H1 (cell line): ENCODE measurements at regions not wholly inside any gene's neighbourhood (a gene's known extent, or its start where the extent isn't known, plus 50 kb on each side); places are given as distances from the start of the nearest gene placed in this dataset.

ENCODE experiments used
- ASH2L ChIP-seq: fragments of 200-600, 300-600 bp; sonication (generic); IDR thresholded peaks from one replicate; pipeline ENCODE4 v1.7.1; 2017; ENCODE audit warnings: low read length
- BACH1 ChIP-seq: IDR thresholded peaks from 2 replicates; pipeline ENCODE4 v1.6.1; 2012; ENCODE audit warnings: low read length, improper control_type of control experiment
- CBX5 ChIP-seq: fragments of 300-800, 300-1000 bp; sonication (generic); IDR thresholded peaks from 2 replicates; pipeline ENCODE4 v1.7.1; 2016; ENCODE audit warnings: antibody characterized with exemption, low read length, low read depth
- CEBPB ChIP-seq: IDR thresholded peaks from 2 replicates; pipeline ENCODE4 v1.6.1; 2012; ENCODE audit warnings: low read depth, low read length
- CREB1 ChIP-seq: IDR thresholded peaks from 2 replicates; pipeline ENCODE4 v1.6.1; 2012; ENCODE audit warnings: inconsistent platforms
- GABPA ChIP-seq: IDR thresholded peaks from 2 replicates; pipeline ENCODE4 v1.6.1; 2011; ENCODE audit warnings: mild to moderate bottlenecking, low read length, moderate library complexity, borderline replicate concordance; ENCODE audit not compliant: insufficient read depth
- SIN3A ChIP-seq, 2 experiments: IDR thresholded peaks in 1 of 2; conservative IDR thresholded peaks in 1 of 2; 2 replicates each; pipeline ENCODE4 v1.6.1; 2011 to 2012; ENCODE audit warnings: low read length in 2 of 2, improper control_type of control experiment in 1 of 2, low read depth in 1 of 2, mild to moderate bottlenecking in 1 of 2
- SP1 ChIP-seq: IDR thresholded peaks from 2 replicates; pipeline ENCODE4 v1.6.1; 2011; ENCODE audit warnings: low read depth, low read length
- SP2 ChIP-seq: IDR thresholded peaks from 2 replicates; pipeline ENCODE4 v1.6.1; 2012; ENCODE audit warnings: mild to moderate bottlenecking, low read length, inconsistent platforms
- SP4 ChIP-seq: IDR thresholded peaks from 2 replicates; pipeline ENCODE4 v1.6.1; 2012; ENCODE audit warnings: low read length, inconsistent platforms
- TEAD4 ChIP-seq: IDR thresholded peaks from 2 replicates; pipeline ENCODE4 v1.6.1; 2012; ENCODE audit warnings: low read depth, low read length, inconsistent platforms, mixed read lengths
- ZNF274 ChIP-seq: IDR thresholded peaks from 2 replicates; pipeline ENCODE4 v1.7.0; 2012; ENCODE audit warnings: low read length, borderline replicate concordance; ENCODE audit errors: extremely low read depth
- TF ChIP-seq, protein P1 (sequence below): fragments of 300-600 bp; sonication (generic); IDR thresholded peaks from 2 replicates; pipeline ENCODE4 v1.7.1; 2012; ENCODE audit warnings: low read length, moderate library complexity, mild to moderate bottlenecking, inconsistent platforms; ENCODE audit not compliant: insufficient replicate concordance

DNA sequence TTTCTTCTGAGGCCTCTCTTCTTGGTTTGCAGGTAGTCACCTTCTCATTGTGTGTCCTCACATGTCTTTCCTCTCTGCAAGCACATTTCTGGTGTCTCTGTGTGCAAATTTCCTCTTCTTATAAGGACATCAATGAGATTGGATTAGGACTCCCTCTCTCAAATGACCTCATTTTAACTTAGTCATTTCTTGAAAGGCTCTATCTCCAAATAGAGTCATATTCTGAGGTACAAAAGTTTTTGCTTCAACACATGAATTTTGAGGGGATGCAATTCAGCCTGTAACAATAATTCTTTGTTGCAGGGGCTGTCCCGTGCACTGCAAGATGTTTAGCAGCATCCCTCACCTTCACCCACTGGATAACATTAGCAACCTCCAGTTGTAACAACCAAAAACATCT lies 115.0 kb upstream of the DCBLD2 start (continued):
- TF ChIP-seq, protein P1, sequence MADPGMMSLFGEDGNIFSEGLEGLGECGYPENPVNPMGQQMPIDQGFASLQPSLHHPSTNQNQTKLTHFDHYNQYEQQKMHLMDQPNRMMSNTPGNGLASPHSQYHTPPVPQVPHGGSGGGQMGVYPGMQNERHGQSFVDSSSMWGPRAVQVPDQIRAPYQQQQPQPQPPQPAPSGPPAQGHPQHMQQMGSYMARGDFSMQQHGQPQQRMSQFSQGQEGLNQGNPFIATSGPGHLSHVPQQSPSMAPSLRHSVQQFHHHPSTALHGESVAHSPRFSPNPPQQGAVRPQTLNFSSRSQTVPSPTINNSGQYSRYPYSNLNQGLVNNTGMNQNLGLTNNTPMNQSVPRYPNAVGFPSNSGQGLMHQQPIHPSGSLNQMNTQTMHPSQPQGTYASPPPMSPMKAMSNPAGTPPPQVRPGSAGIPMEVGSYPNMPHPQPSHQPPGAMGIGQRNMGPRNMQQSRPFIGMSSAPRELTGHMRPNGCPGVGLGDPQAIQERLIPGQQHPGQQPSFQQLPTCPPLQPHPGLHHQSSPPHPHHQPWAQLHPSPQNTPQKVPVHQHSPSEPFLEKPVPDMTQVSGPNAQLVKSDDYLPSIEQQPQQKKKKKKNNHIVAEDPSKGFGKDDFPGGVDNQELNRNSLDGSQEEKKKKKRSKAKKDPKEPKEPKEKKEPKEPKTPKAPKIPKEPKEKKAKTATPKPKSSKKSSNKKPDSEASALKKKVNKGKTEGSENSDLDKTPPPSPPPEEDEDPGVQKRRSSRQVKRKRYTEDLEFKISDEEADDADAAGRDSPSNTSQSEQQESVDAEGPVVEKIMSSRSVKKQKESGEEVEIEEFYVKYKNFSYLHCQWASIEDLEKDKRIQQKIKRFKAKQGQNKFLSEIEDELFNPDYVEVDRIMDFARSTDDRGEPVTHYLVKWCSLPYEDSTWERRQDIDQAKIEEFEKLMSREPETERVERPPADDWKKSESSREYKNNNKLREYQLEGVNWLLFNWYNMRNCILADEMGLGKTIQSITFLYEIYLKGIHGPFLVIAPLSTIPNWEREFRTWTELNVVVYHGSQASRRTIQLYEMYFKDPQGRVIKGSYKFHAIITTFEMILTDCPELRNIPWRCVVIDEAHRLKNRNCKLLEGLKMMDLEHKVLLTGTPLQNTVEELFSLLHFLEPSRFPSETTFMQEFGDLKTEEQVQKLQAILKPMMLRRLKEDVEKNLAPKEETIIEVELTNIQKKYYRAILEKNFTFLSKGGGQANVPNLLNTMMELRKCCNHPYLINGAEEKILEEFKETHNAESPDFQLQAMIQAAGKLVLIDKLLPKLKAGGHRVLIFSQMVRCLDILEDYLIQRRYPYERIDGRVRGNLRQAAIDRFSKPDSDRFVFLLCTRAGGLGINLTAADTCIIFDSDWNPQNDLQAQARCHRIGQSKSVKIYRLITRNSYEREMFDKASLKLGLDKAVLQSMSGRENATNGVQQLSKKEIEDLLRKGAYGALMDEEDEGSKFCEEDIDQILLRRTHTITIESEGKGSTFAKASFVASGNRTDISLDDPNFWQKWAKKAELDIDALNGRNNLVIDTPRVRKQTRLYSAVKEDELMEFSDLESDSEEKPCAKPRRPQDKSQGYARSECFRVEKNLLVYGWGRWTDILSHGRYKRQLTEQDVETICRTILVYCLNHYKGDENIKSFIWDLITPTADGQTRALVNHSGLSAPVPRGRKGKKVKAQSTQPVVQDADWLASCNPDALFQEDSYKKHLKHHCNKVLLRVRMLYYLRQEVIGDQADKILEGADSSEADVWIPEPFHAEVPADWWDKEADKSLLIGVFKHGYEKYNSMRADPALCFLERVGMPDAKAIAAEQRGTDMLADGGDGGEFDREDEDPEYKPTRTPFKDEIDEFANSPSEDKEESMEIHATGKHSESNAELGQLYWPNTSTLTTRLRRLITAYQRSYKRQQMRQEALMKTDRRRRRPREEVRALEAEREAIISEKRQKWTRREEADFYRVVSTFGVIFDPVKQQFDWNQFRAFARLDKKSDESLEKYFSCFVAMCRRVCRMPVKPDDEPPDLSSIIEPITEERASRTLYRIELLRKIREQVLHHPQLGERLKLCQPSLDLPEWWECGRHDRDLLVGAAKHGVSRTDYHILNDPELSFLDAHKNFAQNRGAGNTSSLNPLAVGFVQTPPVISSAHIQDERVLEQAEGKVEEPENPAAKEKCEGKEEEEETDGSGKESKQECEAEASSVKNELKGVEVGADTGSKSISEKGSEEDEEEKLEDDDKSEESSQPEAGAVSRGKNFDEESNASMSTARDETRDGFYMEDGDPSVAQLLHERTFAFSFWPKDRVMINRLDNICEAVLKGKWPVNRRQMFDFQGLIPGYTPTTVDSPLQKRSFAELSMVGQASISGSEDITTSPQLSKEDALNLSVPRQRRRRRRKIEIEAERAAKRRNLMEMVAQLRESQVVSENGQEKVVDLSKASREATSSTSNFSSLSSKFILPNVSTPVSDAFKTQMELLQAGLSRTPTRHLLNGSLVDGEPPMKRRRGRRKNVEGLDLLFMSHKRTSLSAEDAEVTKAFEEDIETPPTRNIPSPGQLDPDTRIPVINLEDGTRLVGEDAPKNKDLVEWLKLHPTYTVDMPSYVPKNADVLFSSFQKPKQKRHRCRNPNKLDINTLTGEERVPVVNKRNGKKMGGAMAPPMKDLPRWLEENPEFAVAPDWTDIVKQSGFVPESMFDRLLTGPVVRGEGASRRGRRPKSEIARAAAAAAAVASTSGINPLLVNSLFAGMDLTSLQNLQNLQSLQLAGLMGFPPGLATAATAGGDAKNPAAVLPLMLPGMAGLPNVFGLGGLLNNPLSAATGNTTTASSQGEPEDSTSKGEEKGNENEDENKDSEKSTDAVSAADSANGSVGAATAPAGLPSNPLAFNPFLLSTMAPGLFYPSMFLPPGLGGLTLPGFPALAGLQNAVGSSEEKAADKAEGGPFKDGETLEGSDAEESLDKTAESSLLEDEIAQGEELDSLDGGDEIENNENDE, result no peak
- TF ChIP-seq BACH1, result no peak
- TF ChIP-seq CREB1, result no peak
- no peak for TF ChIP-seq ZNF274
- no peak for TF ChIP-seq SP4
- TF ChIP-seq CBX5, result no peak
- no peak for TF ChIP-seq TEAD4
- TF ChIP-seq CEBPB, result no peak
- no peak for TF ChIP-seq SIN3A (conservative IDR thresholded peaks at IDR 0.05 in 1 of 2, IDR thresholded peaks at IDR 0.05 in 1 of 2; ENCODE audit: low read depth in 1 of 2, low read length in 2 of 2)
- no peak for TF ChIP-seq SP1
- TF ChIP-seq SP2, result no peak
- no peak for TF ChIP-seq ASH2L
- no peak for TF ChIP-seq GABPA
